ENCODE measurements at regions not wholly inside any gene's neighbourhood (a gene's known extent, or its start where the extent isn't known, plus 50 kb on each side); places are given as distances from the start of the nearest gene placed in this dataset.

- DNase-seq: no peak
Observed at GRCh38 chrX:42149765-42150164, 226.4 kb upstream of the CASK start.

DNA sequence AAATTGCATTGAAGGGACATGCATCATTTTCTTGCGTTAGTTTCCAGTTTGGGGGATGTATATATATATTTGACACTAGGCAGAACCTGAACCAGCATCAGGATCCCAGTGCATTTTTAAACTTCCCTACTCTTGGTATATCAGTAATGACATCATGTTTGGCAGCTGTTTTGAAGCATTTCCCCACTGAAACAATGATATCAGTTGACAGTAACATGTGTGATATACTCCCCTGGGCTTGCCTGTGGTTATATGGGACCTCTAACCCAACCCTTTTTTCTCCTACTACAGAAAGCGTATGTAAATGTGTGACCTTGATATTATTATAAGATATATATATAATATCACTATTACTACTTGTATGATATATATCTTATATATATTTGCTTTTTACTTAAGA lies 225.9 kb upstream of the CASK start:
- DNase-seq: no peak

DNA sequence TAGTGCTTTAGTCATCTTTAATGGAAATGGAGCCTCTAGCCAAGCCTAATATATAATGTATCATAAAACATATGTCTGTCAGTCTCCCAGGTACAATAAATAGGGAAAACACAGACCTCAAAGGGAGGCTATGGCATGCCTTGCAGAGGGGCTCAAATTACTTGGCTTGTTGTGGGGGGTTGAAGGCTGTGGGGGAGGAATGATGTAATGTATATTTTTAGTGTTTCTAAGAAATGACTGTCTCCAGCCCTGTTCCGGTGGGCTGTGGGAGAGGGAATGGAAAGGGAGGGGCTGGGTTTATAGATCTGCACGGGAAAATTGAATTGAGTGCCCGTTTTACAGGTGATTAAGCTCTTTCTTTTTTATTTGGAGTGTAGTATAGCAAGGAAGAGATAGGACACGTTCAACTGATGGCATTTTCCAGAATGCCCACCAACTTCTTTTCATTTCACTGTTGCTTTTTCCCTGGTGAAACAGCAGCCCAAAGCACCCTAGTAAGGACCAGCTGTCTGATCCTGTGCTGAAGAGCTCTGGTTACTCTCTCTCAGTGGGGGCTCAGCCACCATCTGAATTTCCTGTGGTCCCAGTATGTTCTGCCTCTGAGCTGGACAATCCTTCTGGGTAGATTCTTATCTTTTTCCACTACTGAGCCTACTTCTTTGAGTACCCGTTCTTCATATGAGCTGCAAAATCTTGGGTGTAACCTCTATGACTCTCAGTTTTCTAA lies 220.7 kb upstream of the CASK start:
- no peak for DNase-seq

- DNase-seq: no peak
Observed at GRCh38 chrX:42140320-42140719, 217.0 kb upstream of the CASK start.

- no peak for DNase-seq
Observed at GRCh38 chrX:42135583-42136228, 212.4 kb upstream of the CASK start.

- no peak for DNase-seq
Observed at GRCh38 chrX:42131856-42132255, 208.5 kb upstream of the CASK start.

DNA sequence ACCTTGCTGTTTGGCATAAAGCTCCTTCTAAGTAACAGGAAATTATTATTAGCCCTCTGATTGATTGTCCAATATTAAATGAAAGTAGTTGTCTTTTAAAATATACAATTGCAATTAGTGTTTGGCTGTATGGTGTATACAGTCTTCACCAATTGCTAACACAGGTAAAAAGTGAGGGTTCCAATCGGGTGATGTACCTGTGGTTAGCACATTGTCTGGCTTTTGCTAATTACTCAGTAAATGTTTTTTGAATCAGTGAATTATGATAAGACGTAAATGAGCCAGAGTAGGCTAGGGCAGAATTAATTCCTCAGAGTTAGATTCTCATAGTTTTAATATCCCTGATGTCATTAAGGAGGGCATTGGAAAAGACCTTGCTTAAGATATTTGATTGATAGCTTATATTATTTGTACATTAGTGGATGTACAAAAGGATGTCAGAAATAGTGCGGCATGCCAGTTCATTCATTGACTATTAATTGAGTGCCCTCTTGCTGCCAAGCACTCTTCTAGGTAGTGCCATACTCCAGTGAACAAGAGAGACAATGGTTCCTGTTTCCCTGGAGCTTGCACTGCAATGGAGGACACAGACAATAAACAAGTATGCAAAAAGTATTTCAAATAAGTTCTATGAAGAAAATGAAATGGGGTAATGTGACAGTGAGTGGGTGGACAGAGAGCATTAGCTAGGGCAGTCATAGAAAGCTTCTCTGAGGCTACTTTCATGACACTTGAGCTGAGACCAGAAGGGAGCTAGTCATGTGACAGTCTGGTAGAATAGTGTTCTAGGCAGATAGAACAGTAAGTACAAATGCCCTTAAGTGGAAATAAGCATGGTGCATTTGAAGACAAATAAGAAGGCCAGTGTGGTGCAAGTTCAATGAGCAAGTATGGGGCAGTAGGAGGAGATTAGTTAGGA lies 205.9 kb upstream of the CASK start:
- no peak for DNase-seq

GRCh38 chrX:42128587-42128986 lies 205.2 kb upstream of the CASK start:
- DNase-seq: no peak

GRCh38 chrX:42128020-42128419 lies 204.7 kb upstream of the CASK start:
- DNase-seq: no peak

- DNase-seq: no peak
Observed at GRCh38 chrX:42127563-42127962, 204.2 kb upstream of the CASK start.

DNA sequence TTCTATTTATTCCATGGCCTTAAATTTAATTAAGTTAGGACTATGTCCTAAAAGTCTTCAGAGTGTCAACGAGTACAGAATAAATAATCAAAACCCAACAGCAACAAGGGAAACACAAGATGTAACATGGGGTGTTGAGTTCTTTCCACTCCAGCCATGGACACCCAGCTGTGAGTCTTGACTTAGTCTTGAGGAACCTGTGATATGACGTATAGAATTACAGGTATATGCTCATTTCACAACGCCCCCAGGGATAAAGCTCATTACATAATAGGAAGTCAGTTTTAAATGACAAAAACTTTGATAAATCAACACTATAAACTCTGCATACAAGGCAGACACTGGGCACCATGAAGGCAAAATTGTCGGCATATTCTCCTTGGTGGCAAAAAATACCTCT lies 200.0 kb upstream of the CASK start:
- no peak for DNase-seq

GRCh38 chrX:42119076-42119475 lies 195.7 kb upstream of the CASK start:
- DNase-seq: peak; percentile 92

DNA sequence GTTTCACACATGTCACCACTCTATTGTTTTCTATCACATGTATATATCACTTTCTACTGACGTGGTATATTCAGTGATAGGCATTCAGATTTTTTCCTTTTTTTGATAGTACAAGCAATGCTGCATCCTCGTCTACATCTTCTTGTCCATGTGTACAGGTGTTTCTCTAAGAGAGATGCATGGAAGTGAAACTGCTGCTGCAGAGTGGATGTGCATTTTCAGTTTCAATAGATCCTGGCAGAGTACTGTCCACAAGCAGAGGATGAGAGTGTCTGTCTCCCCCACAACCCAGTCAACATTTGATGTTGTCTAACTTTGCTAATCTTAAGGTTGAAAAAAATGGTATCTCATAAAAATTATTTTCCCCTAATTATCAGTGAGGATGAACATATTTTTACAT lies 194.0 kb upstream of the CASK start:
- DNase-seq: no peak

DNA sequence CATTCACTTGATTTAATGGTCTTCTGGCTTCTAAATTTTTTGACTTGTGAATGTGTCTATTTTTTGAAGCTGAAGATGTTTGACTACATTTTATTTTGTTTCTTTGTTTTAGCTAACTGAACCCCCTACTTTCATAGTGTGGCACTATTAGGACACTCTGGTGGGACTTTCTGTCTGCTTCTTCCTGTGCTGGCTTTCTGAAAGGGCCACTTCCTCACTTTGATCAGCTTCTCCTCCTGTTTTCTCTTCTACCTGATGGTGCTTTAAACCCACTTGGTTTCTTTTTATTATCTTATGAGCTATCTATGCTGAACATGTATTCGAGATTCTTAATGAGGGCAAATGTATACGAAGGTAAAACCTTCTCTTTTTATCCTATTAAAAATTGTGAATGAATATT lies 186.1 kb upstream of the CASK start:
- no peak for DNase-seq

- DNase-seq: no peak
Observed at GRCh38 chrX:42107495-42108488, 184.4 kb upstream of the CASK start.

DNA sequence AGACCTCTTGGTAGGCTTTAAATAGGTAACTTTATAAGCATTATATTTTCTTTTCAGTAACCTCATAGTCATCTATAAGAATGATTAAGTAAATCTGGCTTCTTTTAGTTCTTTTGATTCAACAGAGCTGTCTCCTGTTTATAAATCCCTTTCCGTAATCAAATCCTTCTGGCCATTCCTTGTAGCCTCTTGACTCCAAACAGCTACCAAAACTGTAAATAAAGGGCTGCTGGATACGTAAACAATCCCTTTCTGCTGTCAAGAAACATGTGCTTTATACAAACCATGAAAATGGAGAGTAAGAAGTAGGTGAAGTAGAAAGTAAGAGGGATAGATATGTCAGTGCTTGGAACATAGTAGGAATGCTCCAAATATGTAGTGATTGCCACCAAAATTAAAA lies 183.2 kb upstream of the CASK start:
- DNase-seq: no peak

GRCh38 chrX:42102586-42103282 lies 179.4 kb upstream of the CASK start:
- no peak for DNase-seq

- DNase-seq: peak; percentile 26
Observed at GRCh38 chrX:42098900-42099299, 175.5 kb upstream of the CASK start.

DNA sequence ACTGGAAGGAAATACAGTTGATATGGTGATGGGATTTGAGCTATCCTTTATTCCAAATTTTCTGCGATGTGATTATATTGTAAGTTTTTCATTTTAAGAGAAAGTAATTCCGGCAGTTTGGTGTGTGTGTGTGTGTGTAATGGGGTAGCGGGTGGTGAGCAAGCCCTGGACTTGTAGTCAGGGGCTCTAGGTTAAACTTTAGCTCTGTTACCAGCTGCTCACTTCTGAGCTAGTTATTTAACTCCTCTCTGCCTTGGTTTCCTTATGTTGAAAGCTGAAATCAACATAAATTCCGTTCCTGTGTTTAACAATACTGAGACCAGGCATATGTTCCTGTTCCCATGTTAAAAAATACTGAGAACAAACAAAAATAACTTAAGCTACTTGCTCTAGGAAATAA lies 174.1 kb upstream of the CASK start:
- DNase-seq: no peak

- no peak for DNase-seq
Observed at GRCh38 chrX:42096265-42096920, 173.0 kb upstream of the CASK start.

- no peak for DNase-seq
Observed at GRCh38 chrX:42094218-42094617, 170.9 kb upstream of the CASK start.
